ENCODE measurements at regions not wholly inside any gene's neighbourhood (a gene's known extent, or its start where the extent isn't known, plus 50 kb on each side); places are given as distances from the start of the nearest gene placed in this dataset.

DNA sequence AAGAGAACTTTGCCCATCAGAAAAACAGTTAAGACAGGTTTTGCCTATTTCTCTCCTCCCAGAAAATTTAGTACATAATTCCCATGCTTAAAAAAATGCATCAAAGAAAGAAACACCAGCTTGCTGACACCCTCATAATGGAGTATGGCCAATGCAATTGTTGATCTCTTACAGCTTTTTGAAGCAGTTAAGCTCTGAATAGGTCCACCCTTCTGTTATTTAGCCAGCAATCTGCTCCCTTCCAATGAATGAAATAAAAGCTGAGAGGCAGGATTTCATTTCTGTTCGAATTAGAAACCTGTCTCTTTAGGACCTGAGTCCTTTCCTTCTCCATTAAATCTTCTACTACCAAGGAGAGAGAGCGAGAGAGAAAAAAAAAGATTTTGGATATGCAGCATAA, 288.7 kb downstream of the RNF144B start:
- DNase-seq, result no peak

DNA sequence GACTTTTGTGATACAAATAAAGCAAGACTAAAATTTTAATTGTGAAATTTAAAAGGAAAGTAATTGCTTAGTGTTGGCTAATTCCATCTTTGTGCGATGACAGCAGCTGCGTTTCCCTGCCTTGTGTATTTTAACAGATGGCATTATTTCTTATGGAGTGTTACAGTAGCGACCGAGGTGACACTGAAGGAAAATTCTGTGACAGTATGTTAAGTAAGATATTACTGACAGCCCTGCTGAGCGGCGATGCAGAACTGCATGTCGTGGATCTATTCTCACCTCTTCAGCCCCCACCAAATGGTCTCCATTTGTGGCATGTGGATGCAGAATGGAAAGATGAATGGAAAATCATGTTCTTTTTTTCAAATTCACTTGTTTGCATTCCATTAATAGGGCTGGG, 289.4 kb downstream of the RNF144B start:
- no peak for DNase-seq

DNA sequence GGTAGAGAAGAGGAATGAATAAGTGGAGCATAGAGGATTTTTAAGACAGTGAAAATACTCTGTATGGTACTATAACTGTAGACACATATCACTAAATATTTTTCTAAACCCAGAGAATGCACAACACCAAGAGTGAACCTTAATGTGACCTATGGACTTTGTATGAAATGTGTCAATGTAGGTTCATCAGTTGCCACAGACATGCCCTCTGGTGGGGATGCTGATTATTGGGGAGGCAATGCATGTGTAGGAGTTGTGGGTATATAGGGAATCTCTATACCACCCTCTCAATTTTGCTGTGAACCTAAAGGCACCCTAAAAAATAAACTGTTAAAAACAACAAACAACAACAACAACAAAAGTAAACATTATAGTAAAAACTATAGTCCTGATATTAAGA, 293.7 kb downstream of the RNF144B start:
- no peak for DNase-seq

GRCh38 chr6:18681832-18682503, 294.8 kb downstream of the RNF144B start:
- DNase-seq, result no peak

DNA sequence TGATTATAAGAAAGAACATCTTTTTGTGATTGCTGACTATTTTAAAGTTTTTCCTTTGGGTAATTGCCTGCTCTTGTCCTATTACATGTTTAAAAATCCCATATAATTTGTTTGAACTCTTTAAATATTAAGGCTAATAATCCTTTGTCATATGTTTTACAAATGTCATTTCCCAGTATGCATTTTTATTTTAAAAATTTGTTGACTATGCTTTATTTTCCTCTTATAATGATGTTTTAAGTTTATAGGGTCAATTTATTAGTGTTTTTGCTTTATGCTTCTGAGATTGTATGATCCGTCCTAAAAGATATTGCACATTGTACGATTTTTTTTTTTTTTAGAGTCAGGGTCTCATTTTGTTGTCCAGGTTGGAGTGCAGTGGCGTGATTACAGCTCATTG, 297.2 kb downstream of the RNF144B start:
- no peak for DNase-seq

DNA sequence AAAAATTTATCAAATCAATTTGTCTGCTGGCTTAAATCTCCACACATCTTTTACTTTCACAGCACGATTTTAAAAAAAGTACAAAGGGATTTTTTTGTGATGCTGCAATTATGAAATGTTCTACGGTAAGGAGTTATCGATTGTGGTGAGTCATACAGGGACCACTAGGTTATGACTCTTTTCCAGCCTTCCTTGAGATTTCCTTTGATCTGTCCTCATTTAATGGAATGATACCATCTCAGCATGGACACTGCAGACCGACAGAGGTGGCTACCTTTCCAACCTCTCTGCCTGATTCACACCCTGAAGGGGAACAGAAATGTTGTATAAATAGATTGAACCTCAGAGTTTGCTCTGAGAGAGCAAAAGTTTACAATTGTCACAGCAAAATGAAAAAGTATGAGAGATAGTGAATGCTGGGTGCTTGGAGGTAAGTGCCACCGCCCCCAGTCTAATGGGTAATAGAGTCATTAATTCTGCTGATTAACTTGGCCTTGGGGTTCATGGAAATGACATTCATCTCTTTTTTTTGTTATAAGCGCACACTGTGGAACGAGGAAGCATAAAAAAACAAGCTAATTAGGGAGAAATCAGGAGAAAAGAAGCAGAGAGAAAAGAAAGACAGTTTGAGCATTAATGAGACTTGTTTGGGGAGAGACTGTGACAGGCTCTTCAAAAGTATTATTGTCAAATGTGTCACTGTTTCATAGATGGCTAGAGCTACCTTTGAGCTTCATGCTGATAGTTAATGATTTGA, 306.0 kb downstream of the RNF144B start:
- no peak for DNase-seq

- no peak for DNase-seq
Measured at GRCh38 chr6:18693881-18694280, 306.7 kb downstream of the RNF144B start.

GRCh38 chr6:18703546-18703945, 316.4 kb downstream of the RNF144B start:
- DNase-seq, result no peak

GRCh38 chr6:18707714-18708439, 320.7 kb downstream of the RNF144B start:
- no peak for DNase-seq

DNA sequence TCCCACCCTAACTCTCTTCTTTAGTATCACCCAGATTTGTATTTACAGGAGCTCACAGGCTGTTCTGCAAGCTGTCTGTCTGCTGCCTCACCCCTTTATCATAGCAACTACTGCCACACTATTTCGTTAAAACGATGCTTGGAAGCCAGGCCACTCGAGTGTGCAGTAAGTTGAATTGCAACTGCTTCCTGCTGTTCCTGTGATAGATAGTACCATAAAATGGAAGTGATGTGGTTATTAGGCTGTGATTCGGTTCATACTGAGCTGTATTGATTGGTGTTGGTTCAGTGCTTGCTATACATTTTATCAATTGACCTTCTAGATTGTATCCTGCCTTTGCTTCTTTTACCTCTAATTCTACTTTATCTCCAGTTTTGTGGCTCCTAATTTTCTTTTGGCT, 325.4 kb downstream of the RNF144B start:
- no peak for DNase-seq

DNA sequence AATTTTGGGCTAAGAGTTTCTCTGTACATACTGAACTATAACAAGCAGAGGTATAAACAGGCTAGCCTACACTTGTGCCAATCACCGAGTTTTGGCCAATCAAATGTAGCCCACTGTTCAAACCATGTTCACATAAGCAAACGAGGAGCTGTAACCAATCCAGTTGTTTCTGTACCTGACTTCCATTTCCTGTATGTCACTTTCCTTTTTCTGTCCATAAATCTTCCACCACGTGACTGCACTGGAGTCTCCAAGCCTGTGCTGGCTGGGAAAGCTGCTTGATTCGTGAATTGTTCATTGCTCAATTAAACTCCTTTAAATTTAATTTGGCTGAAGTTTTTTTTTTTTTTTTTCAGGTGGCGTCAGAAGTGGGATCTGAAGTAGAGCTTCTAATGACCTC, 332.9 kb downstream of the RNF144B start:
- no peak for DNase-seq

DNA sequence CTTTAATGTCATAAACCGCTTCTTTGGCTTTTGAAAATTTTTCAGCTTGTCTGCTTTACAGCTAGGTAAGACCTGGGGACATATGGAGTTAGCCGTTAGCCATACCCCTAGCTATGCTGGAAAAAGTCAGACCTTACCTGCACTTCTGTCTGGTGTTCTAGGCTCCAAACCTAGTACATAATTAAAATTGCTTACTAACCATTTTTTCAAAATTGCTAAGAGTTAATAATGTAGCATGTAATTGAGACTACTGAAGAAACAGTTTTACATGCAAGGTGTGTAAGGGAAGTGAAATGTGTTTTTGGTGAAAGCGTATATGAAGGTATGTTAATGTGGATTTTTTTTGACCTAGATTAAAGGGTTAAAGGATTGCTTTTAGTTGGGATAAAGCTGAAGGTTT, 336.9 kb downstream of the RNF144B start:
- DNase-seq, result no peak

DNA sequence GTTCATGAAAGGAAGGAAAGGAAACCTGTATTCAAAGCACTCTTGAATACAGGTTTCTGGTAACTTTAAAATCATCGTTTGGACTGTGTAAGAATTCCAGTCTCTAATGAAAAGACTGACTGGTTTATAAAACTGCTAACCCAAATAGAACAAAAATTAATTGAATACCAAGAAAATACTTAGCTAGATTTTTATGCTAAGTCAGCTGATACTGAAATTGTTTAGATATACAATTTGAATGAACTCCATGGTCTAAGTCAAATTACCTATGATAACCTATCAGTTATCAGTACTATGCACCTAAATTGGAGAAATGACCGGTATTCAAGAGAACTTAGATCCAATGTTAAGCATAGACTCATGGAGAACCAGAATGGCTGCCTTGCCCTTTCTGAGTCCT, 338.3 kb downstream of the RNF144B start:
- DNase-seq, result no peak

DNA sequence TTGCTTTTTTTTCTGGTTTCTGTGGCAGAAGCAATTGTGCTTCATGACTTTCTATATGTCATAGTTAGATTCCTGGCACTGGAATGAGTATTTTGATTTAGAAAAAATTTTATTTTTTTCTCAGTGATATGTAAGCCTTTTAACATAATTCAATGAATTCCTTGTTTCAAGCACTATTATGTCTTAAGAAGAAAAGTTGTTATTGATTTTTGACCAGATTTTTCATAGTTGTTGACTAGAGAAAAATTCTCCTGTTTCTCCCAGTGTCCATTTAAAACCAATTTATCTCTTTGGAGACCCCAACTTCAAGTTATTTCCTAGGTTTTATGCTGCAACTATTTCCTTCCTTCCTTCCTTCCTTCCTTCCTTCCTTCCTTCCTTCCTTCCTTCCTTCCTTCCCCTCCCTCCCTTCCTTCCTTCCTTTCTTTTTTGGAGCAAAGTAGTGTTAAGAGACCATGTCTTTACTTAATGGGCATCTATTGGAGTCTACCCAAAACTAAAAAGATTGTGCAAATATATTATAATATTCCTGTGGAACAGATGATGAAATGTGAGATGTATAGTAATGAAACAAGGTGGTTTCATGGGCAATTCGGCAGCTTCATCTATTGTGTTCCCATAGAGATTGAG, 346.9 kb downstream of the RNF144B start:
- DNase-seq, result no peak

DNA sequence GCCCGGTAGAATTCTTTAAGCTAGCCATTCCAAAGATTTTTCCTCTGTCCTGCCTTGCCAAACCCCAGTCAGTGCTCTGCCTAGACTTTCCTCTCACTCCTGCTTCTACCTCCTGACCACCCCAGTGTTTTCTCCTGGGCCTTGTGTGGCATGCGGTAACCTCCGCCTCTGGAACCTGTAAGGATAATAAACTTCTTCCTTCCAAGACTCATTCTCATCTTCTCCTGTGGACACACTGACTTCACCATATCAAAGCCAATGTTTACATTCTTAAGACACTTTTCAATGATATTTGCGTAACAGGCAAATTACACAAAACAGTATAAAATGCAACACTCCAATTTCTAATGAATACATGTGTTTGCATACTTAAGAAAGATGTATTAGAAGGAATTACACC, 354.6 kb downstream of the RNF144B start:
- DNase-seq, result no peak

DNA sequence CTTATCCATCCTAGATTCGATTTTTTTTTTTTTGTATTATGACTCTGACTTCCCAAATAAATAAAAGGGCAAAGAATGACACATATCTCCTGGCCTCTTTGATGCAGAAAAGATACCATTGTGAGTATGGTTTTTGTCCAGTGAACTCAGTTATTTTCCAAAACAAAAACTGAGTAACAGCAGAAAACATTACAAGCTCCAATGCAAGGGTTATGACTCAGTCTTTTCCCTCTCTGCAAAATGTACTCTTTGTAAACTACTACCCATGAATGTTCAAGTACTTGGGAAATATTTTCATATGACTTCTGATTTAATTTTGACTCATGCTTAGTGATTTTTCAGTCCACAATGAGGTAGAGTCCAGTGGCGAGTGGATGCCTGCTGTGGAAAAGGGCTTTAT, 355.3 kb downstream of the RNF144B start:
- no peak for DNase-seq

- no peak for DNase-seq
Measured at GRCh38 chr6:18746727-18747126, 359.6 kb downstream of the RNF144B start.

GRCh38 chr6:18748314-18748713, 361.2 kb downstream of the RNF144B start:
- no peak for DNase-seq

- no peak for DNase-seq
Measured at GRCh38 chr6:18752278-18753068, 365.3 kb downstream of the RNF144B start.

DNA sequence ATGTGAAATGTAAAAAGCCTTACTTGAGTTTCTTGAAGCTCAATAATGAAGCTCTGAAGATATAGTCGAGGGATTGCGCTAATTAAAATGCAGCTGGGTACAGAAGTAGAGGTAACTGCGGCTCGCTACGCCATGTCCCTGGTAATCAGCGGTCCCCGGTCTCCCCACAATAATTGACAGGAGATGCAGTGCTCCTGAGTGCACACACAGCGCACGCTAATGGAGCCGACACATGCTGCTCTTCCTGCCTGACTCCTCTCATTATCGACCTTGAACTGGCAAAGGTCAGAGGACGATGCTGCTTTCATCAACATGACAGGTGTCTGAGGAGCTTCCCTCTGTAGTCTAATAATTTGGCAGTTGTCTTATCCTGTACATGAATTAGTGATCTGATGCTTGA, 365.9 kb downstream of the RNF144B start:
- no peak for DNase-seq

GRCh38 chr6:18763086-18763485, 375.9 kb downstream of the RNF144B start:
- no peak for DNase-seq

GRCh38 chr6:18784794-18785193, 397.6 kb downstream of the RNF144B start:
- DNase-seq, result no peak
